CD4-positive, CD25-positive, alpha-beta regulatory T cell (primary cell): ENCODE measurements at regions not wholly inside any gene's neighbourhood (a gene's known extent, or its start where the extent isn't known, plus 50 kb on each side); places are given as distances from the start of the nearest gene placed in this dataset.
"Not testable (repeated sequence)": the region's sequence is repeated elsewhere in the genome, so short reads cannot be mapped to it uniquely, and the experiment has no call there.

ENCODE experiments used
- ATAC-seq, 2 donors: fragments of 150-1000 bp; cut with Tn5 transposase; one replicate each; pipeline ENCODE4 v1.10.0; 2021; ENCODE audit warnings: low read depth in 2 of 2, moderate number of reproducible peaks in 2 of 2, moderate library complexity in 1 of 2
- DNase-seq, 3 donors: peaks; one replicate each; pipeline versions ENCODE4 v3.0.0 to v3.0.0-alpha.2; 2012 to 2022; ENCODE audit warnings: mixed read lengths in 1 of 3
- H3K27ac ChIP-seq: one replicate; pipeline ENCODE4 v1.7.0; 2013; ENCODE audit warnings: mild to moderate bottlenecking, low read length; ENCODE audit not compliant: insufficient read depth, poor library complexity, severe bottlenecking
- H3K27me3 ChIP-seq: one replicate; pipeline ENCODE4 v1.7.0; 2013; ENCODE audit warnings: low read length; ENCODE audit not compliant: control insufficient read depth, insufficient read depth
- H3K36me3 ChIP-seq: one replicate; pipeline ENCODE4 v1.7.0; 2013; ENCODE audit warnings: mild to moderate bottlenecking, low read length, moderate library complexity; ENCODE audit not compliant: control insufficient read depth, insufficient read depth
- H3K4me1 ChIP-seq: 2 replicates; pipeline ENCODE4 v1.7.0; 2013; ENCODE audit warnings: mild to moderate bottlenecking, low read length; ENCODE audit not compliant: insufficient read depth, control insufficient read depth, poor library complexity, severe bottlenecking
- H3K4me3 ChIP-seq: one replicate; pipeline ENCODE4 v1.7.0; 2013; ENCODE audit warnings: low read depth, mild to moderate bottlenecking, low read length, moderate library complexity
- H3K9me3 ChIP-seq, 2 experiments: 1 replicate in 1 of 2; 2 replicates in 1 of 2; pipeline ENCODE4 v1.7.0; 2013; ENCODE audit warnings: low read length in 2 of 2, mild to moderate bottlenecking in 1 of 2, moderate library complexity in 1 of 2; ENCODE audit not compliant: control insufficient read depth in 2 of 2
- H3K27ac Mint-ChIP-seq, 3 donors: one replicate each; pipeline ENCODE4 v1.8.0; 2020 to 2022; ENCODE audit warnings: mild to moderate bottlenecking in 3 of 3, mixed read lengths in 3 of 3, moderate library complexity in 2 of 3
- H3K27me3 Mint-ChIP-seq: one replicate; pipeline ENCODE4 v1.8.0; 2022; ENCODE audit warnings: mild to moderate bottlenecking, mixed read lengths
- H3K36me3 Mint-ChIP-seq: one replicate; pipeline ENCODE4 v1.8.0; 2020; ENCODE audit warnings: mixed read lengths
- H3K4me1 Mint-ChIP-seq, 4 donors: one replicate each; pipeline ENCODE4 v1.8.0; 2020 to 2022; ENCODE audit warnings: mixed read lengths in 4 of 4, mild to moderate bottlenecking in 1 of 4
- H3K4me3 Mint-ChIP-seq, 4 donors: one replicate each; pipeline ENCODE4 v1.8.0; 2020 to 2022; ENCODE audit warnings: mild to moderate bottlenecking in 4 of 4, mixed read lengths in 4 of 4, moderate library complexity in 3 of 4
- H3K9me3 Mint-ChIP-seq, 7 donors: one replicate each; pipeline ENCODE4 v1.8.0; 2020 to 2022; ENCODE audit warnings: mixed read lengths in 7 of 7, mild to moderate bottlenecking in 3 of 7, moderate library complexity in 2 of 7

- DNase-seq, result no peak
- no peaks in the 10 kb centered on the region for H3K27me3 ChIP-seq
- Mint-ChIP-seq H3K4me3 (no peak overlapping the region), H3K36me3 (no peaks in the 10 kb centered on the region), H3K4me1 (no peaks in the 10 kb centered on the region), H3K27ac (no peak overlapping the region), H3K9me3 (peaks cover 0 to 3% (median 0%) of the 10 kb centered on the region in 7 donors), H3K27me3 (no peaks in the 10 kb centered on the region)
- H3K9me3 ChIP-seq, result no peaks in the 10 kb centered on the region
- no peaks in the 10 kb centered on the region for H3K36me3 ChIP-seq
- no peaks in the 10 kb centered on the region for H3K4me1 ChIP-seq
- no peak overlapping the region for H3K4me3 ChIP-seq
- H3K27ac ChIP-seq, result no peak overlapping the region
- no peak for ATAC-seq
Observed at GRCh38 chr9:29220596-29221251, 1647.4 kb upstream of the C9orf72 start.

GRCh38 chr9:29228558-29228957 is 1655.3 kb upstream of the C9orf72 start:
- no peak for ATAC-seq

GRCh38 chr9:29230931-29231330 is 1657.7 kb upstream of the C9orf72 start:
- H3K9me3 ChIP-seq, result no peaks in the 10 kb centered on the region
- Mint-ChIP-seq H3K9me3 (peaks cover 0 to 8% (median 0%) of the 10 kb centered on the region in 7 donors), H3K4me1 (no peaks in the 10 kb centered on the region), H3K27ac (no peak overlapping the region), H3K4me3 (no peak overlapping the region), H3K36me3 (no peaks in the 10 kb centered on the region), H3K27me3 (no peaks in the 10 kb centered on the region)
- no peak overlapping the region for H3K4me3 ChIP-seq
- H3K4me1 ChIP-seq, result no peaks in the 10 kb centered on the region
- ATAC-seq, result no peak
- no peaks in the 10 kb centered on the region for H3K36me3 ChIP-seq
- H3K27ac ChIP-seq, result no peak overlapping the region
- H3K27me3 ChIP-seq, result no peaks in the 10 kb centered on the region
- no peak for DNase-seq

More at GRCh38 chr9:29228558-29228957, 1655.3 kb upstream of the C9orf72 start:
- Mint-ChIP-seq H3K4me3 (no peak overlapping the region), H3K36me3 (no peaks in the 10 kb centered on the region), H3K4me1 (no peaks in the 10 kb centered on the region), H3K27ac (no peak overlapping the region), H3K27me3 (no peaks in the 10 kb centered on the region), H3K9me3 (peaks cover 0 to 7% (median 2%) of the 10 kb centered on the region in 7 donors)
- Histone ChIP-seq H3K27me3 (no peaks in the 10 kb centered on the region), H3K4me3 (no peak overlapping the region), H3K36me3 (no peaks in the 10 kb centered on the region), H3K9me3 (no peaks in the 10 kb centered on the region), H3K27ac (no peak overlapping the region), H3K4me1 (no peaks in the 10 kb centered on the region)
- DNase-seq, result no peak

- Histone ChIP-seq H3K9me3 (no peaks in the 10 kb centered on the region), H3K36me3 (no peaks in the 10 kb centered on the region), H3K4me1 (no peaks in the 10 kb centered on the region), H3K4me3 (no peak overlapping the region), H3K27ac (no peak overlapping the region), H3K27me3 (no peaks in the 10 kb centered on the region)
- H3K9me3 Mint-ChIP-seq, result peaks cover 0 to 8% (median 2%) of the 10 kb centered on the region in 7 donors
- DNase-seq (no peak), ATAC-seq (no peak)
- no peak overlapping the region for H3K27ac Mint-ChIP-seq
- no peaks in the 10 kb centered on the region for H3K36me3 Mint-ChIP-seq
- no peaks in the 10 kb centered on the region for H3K27me3 Mint-ChIP-seq
- H3K4me3 Mint-ChIP-seq, result no peak overlapping the region
- no peaks in the 10 kb centered on the region for H3K4me1 Mint-ChIP-seq
Observed at GRCh38 chr9:29233193-29233592, 1659.9 kb upstream of the C9orf72 start.

GRCh38 chr9:29241320-29241719 is 1668.0 kb upstream of the C9orf72 start:
- Histone ChIP-seq H3K27me3 (no peaks in the 10 kb centered on the region), H3K36me3 (no peaks in the 10 kb centered on the region), H3K4me1 (no peaks in the 10 kb centered on the region), H3K4me3 (no peak overlapping the region), H3K9me3 (no peaks in the 10 kb centered on the region), H3K27ac (no peak overlapping the region)
- Mint-ChIP-seq H3K4me1 (no peaks in the 10 kb centered on the region), H3K27me3 (no peaks in the 10 kb centered on the region), H3K4me3 (no peak overlapping the region), H3K27ac (no peak overlapping the region), H3K36me3 (no peaks in the 10 kb centered on the region), H3K9me3 (peaks cover 0 to 6% (median 2%) of the 10 kb centered on the region in 7 donors)
- ATAC-seq (no peak), DNase-seq (no peak)

- H3K27ac ChIP-seq, result no peak overlapping the region
- ATAC-seq, result no peak
- H3K9me3 ChIP-seq, result no peaks in the 10 kb centered on the region
- DNase-seq, result no peak
- H3K27me3 ChIP-seq, result no peaks in the 10 kb centered on the region
- Mint-ChIP-seq H3K36me3 (no peaks in the 10 kb centered on the region), H3K27ac (no peak overlapping the region), H3K4me3 (no peak overlapping the region), H3K27me3 (no peaks in the 10 kb centered on the region), H3K4me1 (no peaks in the 10 kb centered on the region), H3K9me3 (peaks cover 0 to 6% (median 2%) of the 10 kb centered on the region in 7 donors)
- H3K4me1 ChIP-seq, result no peaks in the 10 kb centered on the region
- H3K4me3 ChIP-seq, result no peak overlapping the region
- H3K36me3 ChIP-seq, result no peaks in the 10 kb centered on the region
Observed at GRCh38 chr9:29245351-29245750, 1672.1 kb upstream of the C9orf72 start.

- H3K9me3 ChIP-seq, H3K27ac ChIP-seq, H3K4me3 ChIP-seq, H3K4me3 Mint-ChIP-seq, H3K36me3 ChIP-seq, DNase-seq, H3K27me3 Mint-ChIP-seq, H3K4me1 Mint-ChIP-seq, ATAC-seq, H3K27me3 ChIP-seq, H3K4me1 ChIP-seq, H3K27ac Mint-ChIP-seq, H3K36me3 Mint-ChIP-seq: not testable (repeated sequence)
- peaks cover 0 to 10% (median 4%) of the 10 kb centered on the region in 7 donors for H3K9me3 Mint-ChIP-seq
Observed at GRCh38 chr9:29270400-29270799, 1697.1 kb upstream of the C9orf72 start.

GRCh38 chr9:29282121-29282520 is 1708.8 kb upstream of the C9orf72 start:
- Mint-ChIP-seq H3K36me3 (no peaks in the 10 kb centered on the region), H3K9me3 (peaks cover 0 to 3% (median 1%) of the 10 kb centered on the region in 7 donors), H3K27ac (no peak overlapping the region), H3K4me3 (no peak overlapping the region), H3K27me3 (no peaks in the 10 kb centered on the region), H3K4me1 (no peaks in the 10 kb centered on the region)
- ATAC-seq (no peak), DNase-seq (no peak)
- H3K4me1 ChIP-seq, result no peaks in the 10 kb centered on the region
- H3K27me3 ChIP-seq, result no peaks in the 10 kb centered on the region
- no peak overlapping the region for H3K4me3 ChIP-seq
- H3K27ac ChIP-seq, result no peak overlapping the region
- no peaks in the 10 kb centered on the region for H3K9me3 ChIP-seq
- no peaks in the 10 kb centered on the region for H3K36me3 ChIP-seq
